ENCODE measurements at regions not wholly inside any gene's neighbourhood (a gene's known extent, or its start where the extent isn't known, plus 50 kb on each side); places are given as distances from the start of the nearest gene placed in this dataset.
"Not testable (repeated sequence)": the region's sequence is repeated elsewhere in the genome, so short reads cannot be mapped to it uniquely, and the experiment has no call there.

GRCh38 chr20:53808733-53809132, 215.1 kb upstream of the ZNF217 start:
- ATAC-seq (no peak), DNase-seq (ENCODE audit: low spot score) (no peak)
- intact Hi-C loops (cut with DNase I) = no loop called here

GRCh38 chr20:53808302-53808701, 214.7 kb upstream of the ZNF217 start:
- ATAC-seq; intact Hi-C loops (cut with DNase I); DNase-seq (ENCODE audit: low spot score): not testable (repeated sequence)

GRCh38 chr20:53806683-53807401, 213.2 kb upstream of the ZNF217 start:
- no peak for ATAC-seq
- intact Hi-C loops (cut with DNase I) = no loop called here
- DNase-seq (ENCODE audit: low spot score) = no peak

- DNase-seq (ENCODE audit: low spot score) = no peak
- no peak for ATAC-seq
- intact Hi-C loops (cut with DNase I) = no loop called here
These were observed 212.3 kb upstream of the ZNF217 start for GRCh38 chr20:53805895-53806384.

- intact Hi-C loops (cut with DNase I) = no loop called here
- ATAC-seq = no peak
- DNase-seq (ENCODE audit: low spot score) = no peak
These were observed 211.6 kb upstream of the ZNF217 start for GRCh38 chr20:53804920-53805894.

DNA sequence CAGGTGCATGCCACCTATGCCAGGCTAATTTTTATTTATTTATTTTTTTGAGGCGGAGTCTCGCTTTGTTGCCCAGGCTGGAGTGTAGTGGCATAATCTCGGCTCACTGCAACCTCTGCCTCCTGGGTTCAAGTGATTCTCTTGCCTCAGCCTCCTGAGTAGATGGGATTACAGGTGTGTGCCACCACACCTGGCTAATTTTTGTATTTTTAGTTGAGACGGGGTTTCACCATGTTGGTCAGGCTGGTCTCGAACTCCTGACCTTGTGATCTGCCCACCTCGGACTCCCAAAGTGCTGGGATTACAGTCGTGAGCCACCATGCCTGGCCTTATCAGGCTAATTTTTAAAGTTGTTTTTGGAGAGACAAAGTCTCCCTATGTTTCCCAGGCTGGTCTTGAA, 210.7 kb upstream of the ZNF217 start:
- intact Hi-C loops (cut with DNase I); ATAC-seq; DNase-seq (ENCODE audit: low spot score): not testable (repeated sequence)

DNA sequence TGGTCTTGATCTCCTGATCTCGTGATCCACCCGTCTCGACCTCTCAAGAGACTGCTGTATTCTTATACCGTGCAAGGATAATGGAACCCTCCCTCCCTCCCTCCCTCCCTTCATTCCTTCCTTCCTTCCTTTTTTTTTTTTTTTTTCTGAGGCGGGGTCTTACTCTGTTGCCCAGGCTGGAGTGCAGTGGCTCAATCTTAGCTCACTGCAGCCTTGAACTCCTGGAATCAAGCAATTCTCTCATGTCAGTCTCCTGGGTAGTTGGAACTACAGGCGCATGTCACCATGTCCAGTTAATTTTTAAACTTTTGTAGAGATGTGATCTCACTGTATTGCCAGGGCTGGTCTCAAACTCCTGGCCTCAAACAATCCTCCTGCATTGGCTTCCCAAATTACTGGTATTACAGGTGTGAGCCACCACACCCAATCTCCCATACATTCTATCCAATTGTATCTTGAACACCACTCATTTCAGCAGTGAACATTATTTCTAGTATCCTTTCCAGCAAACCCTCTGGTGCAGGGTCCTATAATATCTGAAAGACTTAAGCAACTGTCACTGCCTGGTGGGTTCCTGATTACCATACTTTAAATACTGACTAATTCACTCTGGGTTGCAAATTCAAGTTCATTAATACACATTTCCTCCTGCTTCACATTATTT, 210.0 kb upstream of the ZNF217 start:
- intact Hi-C loops (cut with DNase I) = no loop called here
- DNase-seq (ENCODE audit: low spot score) (no peak), ATAC-seq (no peak)

- intact Hi-C loops (cut with DNase I) = no loop called here
- no peak for DNase-seq (ENCODE audit: low spot score)
- no peak for ATAC-seq
These were observed 208.2 kb upstream of the ZNF217 start for GRCh38 chr20:53801609-53802370.

DNA sequence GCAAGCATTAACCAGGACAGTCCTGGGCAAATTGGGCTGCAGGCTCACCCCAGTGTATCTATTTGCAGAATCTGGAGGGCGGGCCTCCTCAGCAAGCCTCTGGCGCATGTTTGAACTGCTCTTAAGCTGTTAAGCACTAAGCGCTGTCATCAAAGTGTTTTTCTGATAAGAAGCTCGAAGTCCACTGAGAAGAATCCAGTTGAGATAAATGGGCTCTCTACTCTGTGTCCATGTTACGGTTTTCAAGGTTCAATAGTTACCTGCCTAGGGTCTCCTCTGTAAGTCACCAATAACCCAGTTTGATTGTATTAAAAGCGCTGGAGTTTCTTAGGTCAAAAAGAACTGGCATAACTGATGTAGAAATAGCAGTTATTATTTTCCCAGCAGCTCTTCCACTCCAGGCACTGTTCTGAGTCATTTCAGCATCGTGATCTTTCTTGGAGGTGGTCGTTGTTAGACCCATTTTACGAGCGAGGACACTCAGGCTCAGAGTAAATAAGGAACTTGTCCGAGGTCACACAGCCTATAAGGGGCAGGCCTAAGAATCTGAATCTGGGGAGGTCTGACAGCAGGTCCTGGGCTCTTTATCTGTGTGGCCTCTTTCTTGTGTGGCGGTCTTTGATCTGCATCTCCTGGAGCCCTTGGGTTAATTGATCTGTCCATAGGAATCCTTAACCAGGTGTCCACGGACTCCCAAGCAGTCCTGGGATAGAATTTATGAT, 207.4 kb upstream of the ZNF217 start:
- intact Hi-C loops (cut with DNase I) = no loop called here
- no peak for ATAC-seq
- DNase-seq (ENCODE audit: low spot score) = no peak

- DNase-seq (ENCODE audit: low spot score) (no peak), ATAC-seq (no peak)
- intact Hi-C loops (cut with DNase I) = no loop called here
These were observed 206.8 kb upstream of the ZNF217 start for GRCh38 chr20:53800418-53800817.

DNA sequence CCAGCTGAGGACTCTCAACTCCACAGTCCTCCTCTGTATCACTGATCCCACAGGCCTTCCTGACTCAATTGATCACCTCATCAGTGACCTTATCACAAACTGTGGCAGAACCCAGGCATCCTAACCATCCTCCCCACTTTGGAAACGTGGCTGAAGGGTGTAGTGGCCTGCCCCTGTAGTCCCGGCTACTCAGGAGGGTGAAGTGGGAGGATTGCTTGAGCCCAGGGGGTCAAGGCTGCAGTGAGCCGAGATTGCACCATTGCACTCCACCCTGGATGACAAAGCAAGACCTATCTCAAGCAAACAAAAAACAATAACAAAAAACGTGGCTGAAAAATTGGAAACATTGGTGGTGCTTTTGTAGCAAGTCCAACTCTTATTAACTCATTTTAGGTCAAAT, 203.4 kb upstream of the ZNF217 start:
- intact Hi-C loops (cut with DNase I) = no loop called here
- DNase-seq (ENCODE audit: low spot score) = no peak
- ATAC-seq = no peak

DNA sequence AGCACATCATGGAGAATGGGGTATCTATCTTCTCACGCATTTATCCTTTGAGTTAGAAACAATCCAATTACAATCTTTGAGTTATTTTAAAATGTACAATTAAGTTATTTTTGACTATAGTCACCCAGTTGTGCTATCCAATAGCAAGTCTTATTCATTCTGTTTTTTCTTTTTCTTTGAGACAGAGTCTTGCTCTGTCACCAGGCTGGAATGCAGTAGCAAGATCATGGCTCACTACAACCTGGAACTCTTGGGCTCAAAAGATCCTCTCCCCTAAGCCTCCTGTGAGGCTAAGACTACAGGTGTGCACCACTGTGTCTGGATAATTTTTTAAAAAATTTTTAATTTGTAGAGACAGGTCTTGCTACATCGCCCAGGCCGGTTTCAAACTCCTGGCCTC, 201.5 kb upstream of the ZNF217 start:
- ATAC-seq = no peak
- DNase-seq (ENCODE audit: low spot score) = no peak
- intact Hi-C loops (cut with DNase I) = no loop called here

GRCh38 chr20:53794529-53795115, 201.0 kb upstream of the ZNF217 start:
- ATAC-seq = no peak
- no peak for DNase-seq (ENCODE audit: low spot score)
- intact Hi-C loops (cut with DNase I) = no loop called here

DNA sequence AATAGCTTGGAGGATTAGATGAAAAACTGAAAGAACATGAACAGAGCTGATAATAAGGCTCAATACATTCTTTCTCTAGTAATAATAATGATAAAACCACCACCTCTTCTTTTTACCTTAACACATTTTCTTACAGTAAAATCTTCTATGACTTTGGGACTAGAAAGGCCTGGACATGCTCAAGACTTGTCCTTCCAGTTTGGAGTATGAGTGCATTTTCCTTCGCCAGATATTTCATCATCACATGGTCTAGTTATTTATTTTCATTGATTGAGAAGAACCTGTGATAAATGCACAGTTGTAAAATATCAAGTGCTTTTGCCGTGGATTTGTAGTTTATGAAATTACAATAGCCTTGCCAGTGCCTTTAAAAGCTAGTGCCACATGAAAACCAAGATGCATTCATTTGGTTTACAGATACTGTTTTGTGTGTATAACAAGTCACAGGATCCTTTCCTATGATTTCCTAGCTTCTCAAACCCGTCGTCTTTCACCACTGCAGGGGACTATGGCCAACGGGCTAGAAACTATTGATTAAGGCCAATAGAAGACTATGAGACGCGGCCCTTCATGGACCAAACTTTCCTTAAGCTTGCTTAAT, 200.2 kb upstream of the ZNF217 start:
- ATAC-seq (no peak), DNase-seq (ENCODE audit: low spot score) (no peak)
- intact Hi-C loops (cut with DNase I) = no loop called here

GRCh38 chr20:53792946-53793536, 199.4 kb upstream of the ZNF217 start:
- intact Hi-C loops (cut with DNase I) = no loop called here
- ATAC-seq = no peak

DNA sequence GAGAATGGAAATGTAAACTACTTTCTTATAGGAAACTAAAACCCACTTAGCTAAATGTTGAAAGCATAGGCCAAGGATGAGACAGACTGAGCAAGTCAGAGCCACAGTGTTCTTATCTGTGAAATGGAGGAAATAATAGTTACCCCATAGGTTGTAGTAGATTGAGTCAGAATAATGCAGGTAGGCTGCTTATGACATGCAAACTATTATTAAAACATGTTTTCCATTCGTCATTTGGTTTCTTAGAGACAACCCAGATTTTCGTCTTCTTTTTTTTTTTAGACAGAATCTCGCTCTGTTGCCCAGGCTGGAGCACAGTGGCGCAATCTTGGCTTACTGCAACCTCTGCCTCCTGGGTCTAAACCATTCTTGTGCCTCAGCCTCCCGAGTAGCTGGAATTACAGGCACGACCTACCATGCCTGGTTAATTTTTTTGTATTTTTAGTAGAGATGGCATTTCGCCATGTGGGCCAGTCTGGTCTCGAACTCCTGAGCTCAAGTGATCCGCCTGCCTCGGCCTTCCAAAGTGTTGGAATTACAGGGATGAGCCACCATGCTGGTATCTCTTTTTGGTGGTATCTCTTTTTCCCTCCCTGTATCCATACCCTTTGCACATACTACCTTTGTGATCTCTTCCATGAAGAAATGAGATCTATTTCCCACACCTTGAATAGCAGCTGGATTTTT, 196.5 kb upstream of the ZNF217 start:
- intact Hi-C loops (cut with DNase I) = no loop called here
- DNase-seq (ENCODE audit: low spot score) (no peak), ATAC-seq (no peak)

More at GRCh38 chr20:53792946-53793536, 199.4 kb upstream of the ZNF217 start:
- no peak for DNase-seq (ENCODE audit: low spot score)

All from sciatic nerve (tissue), 2 donors.